Endodermal cell (in vitro differentiated cells): ENCODE measurements at regions not wholly inside any gene's neighbourhood (a gene's known extent, or its start where the extent isn't known, plus 50 kb on each side); places are given as distances from the start of the nearest gene placed in this dataset.

Experiments
- DNase-seq: peaks from one replicate; pipeline ENCODE4 v3.0.0-alpha.2; 2017
- H3K27ac ChIP-seq: 2 replicates; pipeline ENCODE4 v1.5.1; 2013; ENCODE audit warnings: mild to moderate bottlenecking, low read depth, low read length, moderate library complexity
- H3K27me3 ChIP-seq: 2 replicates; pipeline ENCODE4 v1.6.1; 2013; ENCODE audit warnings: mild to moderate bottlenecking, low read length, moderate library complexity; ENCODE audit not compliant: insufficient read depth, control insufficient read depth, poor library complexity, severe bottlenecking
- H3K36me3 ChIP-seq: 2 replicates; pipeline ENCODE4 v1.7.0; 2013; ENCODE audit warnings: mild to moderate bottlenecking, low read length, moderate library complexity; ENCODE audit not compliant: control insufficient read depth, insufficient read depth
- H3K4me1 ChIP-seq: one replicate; pipeline ENCODE4 v1.7.0; 2013; ENCODE audit warnings: low read length; ENCODE audit not compliant: control insufficient read depth, insufficient read depth
- H3K4me3 ChIP-seq: 2 replicates; pipeline ENCODE4 v1.5.1; 2013; ENCODE audit warnings: mild to moderate bottlenecking, low read length, moderate library complexity
- H3K9ac ChIP-seq: 2 replicates; pipeline ENCODE4 v1.6.1; 2013; ENCODE audit warnings: mild to moderate bottlenecking, low read length, moderate library complexity; ENCODE audit not compliant: poor library complexity, severe bottlenecking; ENCODE audit errors: extremely low read depth
- H3K9me3 ChIP-seq: 2 replicates; pipeline ENCODE4 v1.6.1; 2013; ENCODE audit warnings: mild to moderate bottlenecking, low read length, moderate library complexity; ENCODE audit not compliant: control insufficient read depth
- H3K27ac Mint-ChIP-seq: 2 replicates; pipeline ENCODE4 v1.8.0; 2020; ENCODE audit warnings: mixed read lengths
- H3K27me3 Mint-ChIP-seq: 2 replicates; pipeline ENCODE4 v1.8.0; 2021; ENCODE audit warnings: mild to moderate bottlenecking, mixed read lengths; ENCODE audit not compliant: insufficient read depth
- H3K36me3 Mint-ChIP-seq: 2 replicates; pipeline ENCODE4 v1.8.0; 2020; ENCODE audit warnings: low read depth, mixed read lengths
- H3K4me1 Mint-ChIP-seq: 2 replicates; pipeline ENCODE4 v1.8.0; 2020; ENCODE audit warnings: mixed read lengths
- H3K4me3 Mint-ChIP-seq: 2 replicates; pipeline ENCODE4 v1.8.0; 2020; ENCODE audit warnings: mild to moderate bottlenecking, moderate library complexity, mixed read lengths
- H3K9me3 Mint-ChIP-seq: 2 replicates; pipeline ENCODE4 v1.8.0; 2020; ENCODE audit warnings: mild to moderate bottlenecking, mixed read lengths
- WGBS, 2 experiments: methylation state at CpG; one replicate each; pipeline versions ENCODE4 v1.1.5 to v1.1.7; 2013; ENCODE audit warnings: missing lambda C conversion rate in 2 of 2, mixed read lengths in 1 of 2; ENCODE audit not compliant: insufficient coverage in 1 of 2, insufficient read length in 1 of 2; 5-methylcytosine and 5-hydroxymethylcytosine counted together
- TF ChIP-seq, protein P1 (sequence below): fragments of 200-600 bp; sonication (generic); conservative IDR thresholded peaks from 2 replicates; pipeline ENCODE4 v1.5.0; 2021; ENCODE audit warnings: antibody characterized with exemption, mild to moderate bottlenecking

DNA sequence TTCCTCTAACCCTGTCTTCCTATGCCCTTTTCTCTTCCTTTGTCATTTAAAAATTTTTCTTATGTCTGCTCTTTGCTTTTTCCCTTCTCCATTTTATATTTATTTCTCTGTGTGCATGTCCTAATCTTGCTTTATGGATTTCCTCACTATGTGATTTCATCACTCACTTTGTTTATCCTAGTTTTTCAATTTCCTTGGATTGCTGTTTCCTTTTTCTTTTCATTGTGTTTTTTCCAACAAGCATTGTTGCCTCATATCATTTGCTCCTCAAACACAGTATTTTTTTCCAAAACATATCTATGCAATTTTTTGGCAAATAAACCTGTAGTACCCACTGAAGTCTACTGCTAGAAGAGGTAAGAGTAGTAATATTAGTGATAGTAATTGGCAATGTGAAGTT lies 67.4 kb upstream of the PNPT1 start:
- Mint-ChIP-seq H3K4me3 (no peak overlapping the region), H3K27me3 (no peaks in the 10 kb centered on the region), H3K9me3 (no peaks in the 10 kb centered on the region), H3K4me1 (no peaks in the 10 kb centered on the region), H3K36me3 (no peaks in the 10 kb centered on the region), H3K27ac (no peak overlapping the region)
- H3K9me3 ChIP-seq = no peaks in the 10 kb centered on the region
- no peak overlapping the region for H3K4me3 ChIP-seq
- H3K9ac ChIP-seq = no peak overlapping the region
- no peaks in the 10 kb centered on the region for H3K4me1 ChIP-seq
- H3K27ac ChIP-seq = no peak overlapping the region
- H3K27me3 ChIP-seq = no peaks in the 10 kb centered on the region
- no peak for DNase-seq
- no peaks in the 10 kb centered on the region for H3K36me3 ChIP-seq
- TF ChIP-seq, protein P1, sequence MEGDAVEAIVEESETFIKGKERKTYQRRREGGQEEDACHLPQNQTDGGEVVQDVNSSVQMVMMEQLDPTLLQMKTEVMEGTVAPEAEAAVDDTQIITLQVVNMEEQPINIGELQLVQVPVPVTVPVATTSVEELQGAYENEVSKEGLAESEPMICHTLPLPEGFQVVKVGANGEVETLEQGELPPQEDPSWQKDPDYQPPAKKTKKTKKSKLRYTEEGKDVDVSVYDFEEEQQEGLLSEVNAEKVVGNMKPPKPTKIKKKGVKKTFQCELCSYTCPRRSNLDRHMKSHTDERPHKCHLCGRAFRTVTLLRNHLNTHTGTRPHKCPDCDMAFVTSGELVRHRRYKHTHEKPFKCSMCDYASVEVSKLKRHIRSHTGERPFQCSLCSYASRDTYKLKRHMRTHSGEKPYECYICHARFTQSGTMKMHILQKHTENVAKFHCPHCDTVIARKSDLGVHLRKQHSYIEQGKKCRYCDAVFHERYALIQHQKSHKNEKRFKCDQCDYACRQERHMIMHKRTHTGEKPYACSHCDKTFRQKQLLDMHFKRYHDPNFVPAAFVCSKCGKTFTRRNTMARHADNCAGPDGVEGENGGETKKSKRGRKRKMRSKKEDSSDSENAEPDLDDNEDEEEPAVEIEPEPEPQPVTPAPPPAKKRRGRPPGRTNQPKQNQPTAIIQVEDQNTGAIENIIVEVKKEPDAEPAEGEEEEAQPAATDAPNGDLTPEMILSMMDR = no peak

DNA sequence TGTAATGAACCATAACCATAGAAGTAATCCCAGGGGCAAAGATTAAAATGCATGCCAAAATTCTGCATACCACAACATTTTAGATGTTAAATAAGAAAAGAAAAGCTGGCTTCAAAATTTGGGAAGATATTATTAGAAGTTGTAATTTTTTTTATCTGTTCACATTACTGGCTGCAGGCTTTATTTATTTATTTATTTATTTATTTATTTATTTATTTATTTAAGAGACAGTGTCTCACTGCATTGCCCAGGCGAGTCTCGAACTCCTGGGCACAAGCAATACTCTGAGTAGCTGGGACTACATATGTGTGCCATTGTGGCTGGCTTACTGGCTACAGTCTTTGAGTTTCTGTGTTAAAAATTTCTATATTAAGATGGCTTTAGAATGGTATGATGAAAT lies 66.5 kb upstream of the PNPT1 start:
- Mint-ChIP-seq H3K4me3 (no peak overlapping the region), H3K27ac (no peak overlapping the region), H3K4me1 (no peaks in the 10 kb centered on the region), H3K9me3 (no peaks in the 10 kb centered on the region), H3K27me3 (no peaks in the 10 kb centered on the region), H3K36me3 (no peaks in the 10 kb centered on the region)
- Histone ChIP-seq H3K4me1 (no peaks in the 10 kb centered on the region), H3K27me3 (no peaks in the 10 kb centered on the region), H3K4me3 (no peak overlapping the region), H3K27ac (no peak overlapping the region), H3K9ac (no peak overlapping the region), H3K9me3 (no peaks in the 10 kb centered on the region), H3K36me3 (no peaks in the 10 kb centered on the region)
- WGBS, 2 experiments = 94% methylated on average over 2 of the region's 2 CpGs
- TF ChIP-seq, protein P1 = no peak
- DNase-seq = no peak

DNA sequence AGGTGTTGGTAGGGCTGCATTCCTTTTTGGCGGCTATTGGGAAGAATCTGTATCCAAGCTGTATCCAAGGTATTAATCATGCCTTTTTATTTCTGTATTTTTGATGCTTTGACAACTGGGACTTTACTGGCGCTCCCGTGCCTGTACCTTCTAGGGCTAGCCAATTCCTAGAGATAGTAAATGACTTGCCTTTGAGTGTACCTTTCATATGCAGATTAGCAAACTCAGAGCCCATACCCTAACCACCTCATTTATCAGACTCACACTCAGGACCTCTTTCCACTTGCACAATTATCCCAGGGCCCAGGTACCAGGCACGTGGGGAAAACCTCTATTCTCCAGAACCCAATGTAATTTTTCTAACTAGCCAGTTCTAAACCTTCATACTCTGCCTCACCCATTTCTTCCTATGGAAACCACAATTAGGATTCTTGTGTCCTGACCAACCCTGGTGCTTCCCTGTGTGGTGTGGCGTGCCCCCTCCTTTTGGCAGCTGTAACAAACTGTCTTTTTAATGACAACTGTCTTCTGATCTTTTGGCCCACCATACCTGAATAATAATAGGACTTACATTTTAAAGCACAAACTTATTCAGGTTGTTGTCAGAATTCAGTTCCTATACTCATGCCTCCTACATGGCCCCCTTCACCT lies 65.8 kb upstream of the PNPT1 start:
- 62 to 66% methylated on average over 4 to 5 of the region's 5 CpGs for WGBS, 2 experiments
- no peak for DNase-seq
- TF ChIP-seq, protein P1 = no peak
- Histone ChIP-seq H3K4me3 (no peak overlapping the region), H3K36me3 (no peaks in the 10 kb centered on the region), H3K27ac (no peak overlapping the region), H3K27me3 (no peaks in the 10 kb centered on the region), H3K9ac (no peak overlapping the region), H3K4me1 (no peaks in the 10 kb centered on the region), H3K9me3 (no peaks in the 10 kb centered on the region)
- Mint-ChIP-seq H3K36me3 (no peaks in the 10 kb centered on the region), H3K27me3 (no peaks in the 10 kb centered on the region), H3K9me3 (no peaks in the 10 kb centered on the region), H3K4me3 (no peak overlapping the region), H3K4me1 (no peaks in the 10 kb centered on the region), H3K27ac (no peak overlapping the region)
